A673 (cell line): ENCODE measurements at regions not wholly inside any gene's neighbourhood (a gene's known extent, or its start where the extent isn't known, plus 50 kb on each side); places are given as distances from the start of the nearest gene placed in this dataset.

Source experiments
- BruUV-seq: library from RNA; stranded (reverse); fragments of 400-500 nt; replicated peaks from 2 replicates; lab custom pipeline; 2021; lab: Mats Ljungman, UMichigan
- CTCF ChIA-PET: fragments of 300-600 bp; sonication (Branson Sonifier 250); formaldehyde crosslinking; loops from one replicate; lab custom pipeline; 2022; ENCODE audit warnings: antibody characterized with exemption; lab: Charles Lee
- POLR2A ChIA-PET: fragments of 300-600 bp; sonication (Branson Sonifier 250); formaldehyde crosslinking; loops from one replicate; lab custom pipeline; 2022; ENCODE audit warnings: antibody characterized with exemption; ENCODE audit not compliant: low non-redundant PET; lab: Charles Lee
- DNase-seq: peaks from one replicate; pipeline ENCODE4 v3.0.0-alpha.2; 2015; ENCODE audit warnings: low spot score
- H3K27ac ChIP-seq: fragments of 200-600 bp; sonication (generic); 2 replicates; pipeline ENCODE4 v1.5.1; 2016; ENCODE audit warnings: mixed run types, low read depth, mild to moderate bottlenecking, mixed read lengths, antibody characterized with exemption, low read length; ENCODE audit not compliant: poor library complexity, severe bottlenecking
- H3K27me3 ChIP-seq: fragments of 200-600 bp; sonication (generic); replicated peaks from 2 replicates; pipeline ENCODE4 v1.6.1; 2017; ENCODE audit warnings: mixed run types, low read depth, mild to moderate bottlenecking, mixed read lengths, antibody characterized with exemption, low read length; ENCODE audit not compliant: insufficient read depth, poor library complexity
- H3K36me3 ChIP-seq: fragments of 200-600 bp; sonication (generic); 2 replicates; pipeline ENCODE4 v1.6.1; 2016; ENCODE audit warnings: mixed run types, mild to moderate bottlenecking, mixed read lengths, antibody characterized with exemption, low read length; ENCODE audit not compliant: insufficient read depth, poor library complexity, severe bottlenecking
- H3K4me1 ChIP-seq: fragments of 200-600 bp; sonication (generic); 2 replicates; pipeline ENCODE4 v1.6.1; 2017; ENCODE audit warnings: mixed run types, mild to moderate bottlenecking, mixed read lengths, antibody characterized with exemption, low read length; ENCODE audit not compliant: insufficient read depth, poor library complexity, severe bottlenecking
- H3K4me3 ChIP-seq: fragments of 200-600 bp; sonication (generic); 2 replicates; pipeline ENCODE4 v1.5.1; 2016; ENCODE audit warnings: low read depth, mixed run types, mild to moderate bottlenecking, mixed read lengths, low read length; ENCODE audit not compliant: poor library complexity, severe bottlenecking
- H3K9me3 ChIP-seq: fragments of 200-600 bp; sonication (generic); 2 replicates; pipeline ENCODE4 v1.6.1; 2016; ENCODE audit warnings: mixed run types, low read depth, mild to moderate bottlenecking, mixed read lengths, antibody characterized with exemption, low read length; ENCODE audit not compliant: poor library complexity, severe bottlenecking
- EZH2 ChIP-seq: fragments of 200-600 bp; sonication (generic); IDR thresholded peaks from 2 replicates; pipeline ENCODE4 v1.6.1; 2017; ENCODE audit warnings: borderline replicate concordance, low read depth, mild to moderate bottlenecking, mixed read lengths, antibody characterized with exemption, low read length; ENCODE audit not compliant: poor library complexity, severe bottlenecking
- intact Hi-C: fragments of 100-400 bp; cut with micrococcal nuclease; formaldehyde crosslinking; loops from one replicate; pipeline ENCODE4 v1.10.0; 2022; ENCODE audit not compliant: unreplicated experiment
- TF ChIP-seq, protein P1 (sequence below): fragments of 300-800, 200-600 bp; sonication (generic); conservative IDR thresholded peaks from 2 replicates; pipeline ENCODE4 v1.5.1; 2017; ENCODE audit warnings: low read depth, mild to moderate bottlenecking, antibody characterized with exemption, low read length, moderate library complexity, mixed read lengths

DNA sequence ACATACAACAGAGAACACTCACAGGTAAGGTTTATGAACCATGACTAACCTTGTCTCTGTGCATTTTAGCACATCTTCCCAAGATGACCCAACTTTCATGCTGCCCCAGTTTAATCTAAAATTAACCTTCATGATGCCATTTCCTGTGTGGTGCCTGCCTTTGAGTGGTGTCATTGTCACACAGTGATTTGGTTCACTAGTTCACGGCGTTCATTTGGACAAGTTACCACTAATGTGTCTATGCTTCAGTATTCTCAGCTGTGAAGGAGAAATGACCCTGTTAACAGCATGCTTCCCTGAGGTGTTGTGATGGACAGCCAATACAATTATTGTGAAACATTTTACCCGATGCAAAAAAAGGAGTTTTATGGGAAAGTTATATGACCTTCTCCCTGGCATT, 693.1 kb downstream of the RWDD3 start:
- no peak for DNase-seq
- H3K27me3 ChIP-seq = no peaks in the 10 kb centered on the region
- no peak overlapping the region for H3K4me3 ChIP-seq
- CTCF ChIA-PET = no interaction called here
- H3K27ac ChIP-seq = no peak overlapping the region
- intact Hi-C loops = no loop called here
- no peaks in the 10 kb centered on the region for H3K9me3 ChIP-seq
- no peaks in the 10 kb centered on the region for H3K36me3 ChIP-seq
- POLR2A ChIA-PET = no interaction called here
- TF ChIP-seq EZH2 = no peak
- TF ChIP-seq, protein P1, sequence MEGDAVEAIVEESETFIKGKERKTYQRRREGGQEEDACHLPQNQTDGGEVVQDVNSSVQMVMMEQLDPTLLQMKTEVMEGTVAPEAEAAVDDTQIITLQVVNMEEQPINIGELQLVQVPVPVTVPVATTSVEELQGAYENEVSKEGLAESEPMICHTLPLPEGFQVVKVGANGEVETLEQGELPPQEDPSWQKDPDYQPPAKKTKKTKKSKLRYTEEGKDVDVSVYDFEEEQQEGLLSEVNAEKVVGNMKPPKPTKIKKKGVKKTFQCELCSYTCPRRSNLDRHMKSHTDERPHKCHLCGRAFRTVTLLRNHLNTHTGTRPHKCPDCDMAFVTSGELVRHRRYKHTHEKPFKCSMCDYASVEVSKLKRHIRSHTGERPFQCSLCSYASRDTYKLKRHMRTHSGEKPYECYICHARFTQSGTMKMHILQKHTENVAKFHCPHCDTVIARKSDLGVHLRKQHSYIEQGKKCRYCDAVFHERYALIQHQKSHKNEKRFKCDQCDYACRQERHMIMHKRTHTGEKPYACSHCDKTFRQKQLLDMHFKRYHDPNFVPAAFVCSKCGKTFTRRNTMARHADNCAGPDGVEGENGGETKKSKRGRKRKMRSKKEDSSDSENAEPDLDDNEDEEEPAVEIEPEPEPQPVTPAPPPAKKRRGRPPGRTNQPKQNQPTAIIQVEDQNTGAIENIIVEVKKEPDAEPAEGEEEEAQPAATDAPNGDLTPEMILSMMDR = no peak
- no peaks in the 10 kb centered on the region for H3K4me1 ChIP-seq
- BruUV-seq = no TSS peak

DNA sequence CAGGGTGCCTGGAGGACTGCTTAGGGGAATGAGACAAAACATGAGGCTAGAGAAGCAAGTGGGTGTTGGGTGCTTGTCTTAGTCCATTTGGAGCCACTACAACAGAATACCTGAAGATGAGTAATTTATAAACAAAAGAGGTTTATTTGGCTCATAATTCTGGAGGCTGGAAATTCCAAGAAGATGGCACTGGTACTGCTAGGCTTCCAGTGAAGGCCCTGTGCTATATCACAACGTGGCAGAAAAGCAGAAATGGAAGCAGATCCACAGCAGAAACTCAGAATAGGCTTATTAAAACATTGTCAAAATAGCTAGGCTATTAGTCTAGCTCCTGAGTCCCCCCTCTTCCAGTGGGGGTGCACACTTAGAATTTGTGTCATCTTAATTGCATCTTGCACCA, 701.7 kb downstream of the RWDD3 start:
- H3K4me1 ChIP-seq = no peaks in the 10 kb centered on the region
- BruUV-seq = no TSS peak
- no peak for TF ChIP-seq EZH2
- TF ChIP-seq, protein P1 = no peak
- ChIA-PET CTCF (no interaction called here), POLR2A (no interaction called here)
- no peak overlapping the region for H3K27ac ChIP-seq
- intact Hi-C loops = no loop called here
- H3K9me3 ChIP-seq = no peaks in the 10 kb centered on the region
- DNase-seq = no peak
- H3K27me3 ChIP-seq = peaks cover 6% of the 10 kb centered on the region
- H3K4me3 ChIP-seq = no peak overlapping the region
- no peaks in the 10 kb centered on the region for H3K36me3 ChIP-seq

- H3K27ac ChIP-seq = no peak overlapping the region
- no peak overlapping the region for H3K4me3 ChIP-seq
- intact Hi-C loops = no loop called here
- no peaks in the 10 kb centered on the region for H3K9me3 ChIP-seq
- POLR2A ChIA-PET = no interaction called here
- peaks cover 6% of the 10 kb centered on the region for H3K27me3 ChIP-seq
- H3K4me1 ChIP-seq = no peaks in the 10 kb centered on the region
- CTCF ChIA-PET = no interaction called here
- no peak for DNase-seq
- no TSS peak for BruUV-seq
- TF ChIP-seq, protein P1 = no peak
- TF ChIP-seq EZH2 = no peak
- no peaks in the 10 kb centered on the region for H3K36me3 ChIP-seq
Measured at GRCh38 chr1:95941121-95941798, 707.2 kb downstream of the RWDD3 start.
